Embryonic facial prominence (tissue), 1 donor: ENCODE measurements at regions not wholly inside any gene's neighbourhood (a gene's known extent, or its start where the extent isn't known, plus 50 kb on each side); places are given as distances from the start of the nearest gene placed in this dataset.
"Not testable (repeated sequence)": the region's sequence is repeated elsewhere in the genome, so short reads cannot be mapped to it uniquely, and the experiment has no call there.

ENCODE experiments used
- DNase-seq: peaks from one replicate; pipeline ENCODE4 v3.0.0-alpha.2; 2016; ENCODE audit errors: extremely low spot score

DNA sequence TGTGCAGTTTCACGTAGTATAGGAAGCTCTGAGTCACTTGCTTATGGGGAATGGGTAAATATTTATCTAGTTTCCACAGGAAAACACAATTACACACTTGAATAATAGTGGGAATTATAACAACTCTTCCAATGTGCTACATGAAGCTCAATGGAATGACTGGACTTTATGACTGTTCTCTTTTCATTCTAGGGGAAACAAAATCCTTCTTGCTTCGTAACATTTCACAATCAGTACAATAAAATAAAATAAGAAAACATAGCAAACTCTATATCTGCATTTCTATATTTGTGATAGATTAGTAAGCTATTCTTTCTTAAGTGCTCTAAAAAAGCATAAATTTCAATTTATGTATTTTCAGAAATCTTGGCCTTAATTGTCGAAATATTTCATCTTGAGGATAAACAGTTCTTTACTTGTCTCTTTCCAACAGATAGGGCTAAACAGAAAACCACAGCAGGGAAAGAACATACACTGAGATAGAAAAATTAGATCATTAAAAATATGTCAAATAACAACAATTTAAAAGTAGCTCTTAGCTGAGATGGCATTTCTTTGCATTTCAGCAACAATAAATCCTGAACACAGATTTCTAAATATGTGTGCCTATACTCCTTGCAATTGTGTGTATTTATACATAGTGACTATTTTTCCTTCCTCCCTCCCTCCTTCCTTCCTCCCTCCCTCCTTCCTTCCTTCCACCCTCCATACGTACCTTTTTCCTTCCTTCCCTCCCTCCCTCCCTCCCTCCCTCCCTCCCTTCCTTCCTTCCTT lies 395.5 kb upstream of the KCNMB2 start:
- DNase-seq, result no peak

- DNase-seq, result not testable (repeated sequence)
Measured at GRCh38 chr3:178141305-178141684, 394.9 kb upstream of the KCNMB2 start.

- no peak for DNase-seq
Measured at GRCh38 chr3:178146406-178146831, 389.8 kb upstream of the KCNMB2 start.

GRCh38 chr3:178147001-178147400 lies 389.2 kb upstream of the KCNMB2 start:
- DNase-seq, result no peak

DNA sequence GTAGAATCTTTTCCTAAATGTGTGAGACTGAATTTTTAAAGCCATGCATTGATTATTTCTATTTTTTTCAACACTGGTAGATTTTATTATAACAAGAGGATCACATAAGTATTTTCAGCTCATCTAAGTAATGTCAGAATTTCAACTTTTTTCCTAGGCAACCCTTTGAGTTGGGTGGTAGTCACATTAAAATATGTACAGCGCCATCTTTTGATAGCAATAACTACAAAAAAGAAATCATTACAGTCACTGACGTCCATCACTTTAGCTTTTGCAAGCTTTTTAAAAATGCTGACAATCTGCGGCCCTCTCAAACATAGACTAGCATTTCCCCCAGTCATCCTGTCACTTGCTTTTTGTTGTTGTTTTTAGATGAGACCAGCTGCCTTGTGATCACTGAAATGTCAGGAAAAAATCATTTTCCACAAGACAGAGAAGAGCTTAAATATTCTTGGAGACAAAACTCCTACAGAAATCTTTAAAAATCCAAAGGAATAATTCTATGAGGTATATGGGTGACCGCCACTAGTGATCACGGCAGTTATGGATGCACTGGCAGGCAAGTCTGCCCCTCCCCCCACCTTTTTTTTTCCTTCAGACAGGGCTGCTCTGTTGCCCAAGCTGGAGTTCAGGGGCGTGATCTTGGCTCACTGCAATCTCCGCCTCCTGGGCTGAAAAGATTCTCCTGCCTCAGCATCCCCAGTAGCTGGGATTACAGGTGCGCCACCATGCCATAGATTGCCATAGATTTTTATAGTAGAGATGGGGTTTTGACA lies 384.0 kb upstream of the KCNMB2 start:
- no peak for DNase-seq

GRCh38 chr3:178152988-178153387 lies 383.2 kb upstream of the KCNMB2 start:
- DNase-seq, result no peak

GRCh38 chr3:178155521-178155920 lies 380.7 kb upstream of the KCNMB2 start:
- DNase-seq, result no peak

DNA sequence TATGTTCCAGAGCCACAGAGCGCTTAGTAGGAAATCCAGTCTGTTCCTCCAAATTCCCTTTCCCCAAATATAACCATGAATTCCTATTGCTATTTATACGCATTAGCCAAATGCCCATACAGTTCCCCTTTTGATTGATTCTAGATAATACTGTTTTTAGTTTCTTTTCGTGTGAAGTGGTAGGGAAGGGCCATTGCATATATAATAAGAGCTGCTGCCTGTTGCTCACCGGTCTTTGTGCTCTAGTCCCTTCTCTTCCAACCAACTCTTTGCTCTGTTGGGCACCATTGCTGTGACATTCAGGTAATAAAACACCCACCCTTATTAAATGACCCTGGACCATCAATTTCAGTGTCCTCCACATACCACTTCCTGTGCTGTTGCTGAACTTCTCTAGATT lies 379.9 kb upstream of the KCNMB2 start:
- no peak for DNase-seq

- DNase-seq, result no peak
Measured at GRCh38 chr3:178159691-178160220, 376.5 kb upstream of the KCNMB2 start.

- no peak for DNase-seq
Measured at GRCh38 chr3:178169421-178169820, 366.8 kb upstream of the KCNMB2 start.

DNA sequence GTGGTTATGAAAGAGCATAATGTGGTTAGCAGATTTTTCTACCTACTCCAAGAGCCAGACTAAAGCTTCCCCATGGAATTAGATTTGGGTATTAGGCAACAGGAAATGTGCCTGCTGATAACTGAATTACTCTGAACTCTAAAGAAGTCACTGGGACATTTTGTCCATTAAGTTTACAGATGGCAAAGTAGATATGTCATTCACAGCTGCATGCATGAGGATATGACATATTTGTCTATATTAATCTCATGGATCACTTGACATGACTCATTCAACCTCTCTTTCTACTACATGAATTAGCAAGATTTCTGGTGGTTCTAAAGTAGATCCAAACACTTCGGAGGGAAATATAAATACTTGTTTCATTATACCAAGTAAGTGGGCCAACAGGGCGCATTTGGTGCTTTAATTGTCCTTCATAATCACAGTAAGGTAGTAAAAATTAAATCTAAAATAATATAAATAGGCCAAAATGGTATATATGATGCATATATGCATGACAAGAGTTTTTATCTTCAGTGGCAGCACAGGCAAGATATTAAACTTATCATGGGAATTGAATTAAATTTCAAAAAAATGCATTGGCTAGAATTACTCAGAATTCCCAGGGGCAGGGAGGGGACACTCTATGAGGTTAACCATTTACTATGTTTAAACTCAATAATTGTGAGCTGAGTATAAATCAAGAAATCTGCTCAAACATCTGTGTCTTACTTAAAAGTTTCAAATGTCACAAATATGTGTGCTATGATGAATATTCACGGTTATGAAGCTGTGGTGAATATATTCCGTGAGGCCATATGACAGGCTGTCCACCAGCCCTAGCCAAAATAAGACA lies 365.3 kb upstream of the KCNMB2 start:
- no peak for DNase-seq

- DNase-seq, result no peak
Measured at GRCh38 chr3:178172121-178172520, 364.1 kb upstream of the KCNMB2 start.

DNA sequence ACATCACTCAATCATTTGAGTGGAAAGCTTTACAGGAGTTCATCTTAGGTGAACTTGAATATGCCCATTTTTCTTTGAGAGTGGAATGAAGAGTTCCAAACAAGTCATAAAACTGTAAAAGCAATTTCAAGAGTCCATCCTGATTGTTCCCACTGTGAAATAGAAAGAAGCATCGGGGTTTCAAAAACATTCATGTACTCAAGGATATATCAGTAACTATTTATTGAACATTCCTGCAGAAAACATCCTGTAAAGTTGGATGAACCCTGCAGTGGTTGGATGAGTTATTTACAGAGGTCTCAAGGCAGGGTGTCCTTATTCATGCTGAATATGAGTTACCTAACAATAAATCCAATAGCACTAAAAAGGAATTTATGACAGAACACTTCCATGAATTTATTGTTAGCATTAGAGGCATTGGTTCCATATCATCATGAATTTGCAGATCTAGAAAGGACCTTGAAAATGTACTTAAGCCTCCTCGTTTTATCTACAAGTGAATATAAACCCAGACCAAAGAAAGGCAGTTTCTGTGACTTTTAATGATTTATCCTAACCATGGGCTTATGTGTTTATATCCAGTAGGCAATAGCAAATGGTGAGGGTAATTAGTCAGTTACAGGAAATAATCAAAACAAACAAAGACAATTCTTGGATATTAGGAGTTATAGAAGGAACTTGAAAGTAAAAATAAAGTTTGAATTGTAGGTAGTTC lies 361.9 kb upstream of the KCNMB2 start:
- DNase-seq, result no peak

DNA sequence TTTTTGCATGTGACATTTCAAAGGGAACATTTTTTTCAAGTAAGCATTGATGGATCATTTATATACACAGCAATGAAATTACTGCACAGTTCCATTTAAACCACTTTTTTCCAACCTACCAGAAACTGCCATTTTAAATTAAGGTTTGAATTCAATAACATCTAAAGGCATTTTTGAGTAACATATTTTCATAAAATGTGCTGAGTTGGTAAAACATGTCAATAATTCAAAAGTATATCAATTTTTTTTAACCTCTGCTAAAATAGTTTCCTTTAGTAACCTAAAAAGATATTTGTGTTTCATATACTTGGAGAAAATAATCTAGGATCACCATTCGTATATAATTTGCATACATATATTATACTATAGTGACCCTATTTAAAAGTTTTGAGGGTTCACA lies 355.1 kb upstream of the KCNMB2 start:
- DNase-seq, result no peak

- no peak for DNase-seq
Measured at GRCh38 chr3:178181784-178182183, 354.5 kb upstream of the KCNMB2 start.

DNA sequence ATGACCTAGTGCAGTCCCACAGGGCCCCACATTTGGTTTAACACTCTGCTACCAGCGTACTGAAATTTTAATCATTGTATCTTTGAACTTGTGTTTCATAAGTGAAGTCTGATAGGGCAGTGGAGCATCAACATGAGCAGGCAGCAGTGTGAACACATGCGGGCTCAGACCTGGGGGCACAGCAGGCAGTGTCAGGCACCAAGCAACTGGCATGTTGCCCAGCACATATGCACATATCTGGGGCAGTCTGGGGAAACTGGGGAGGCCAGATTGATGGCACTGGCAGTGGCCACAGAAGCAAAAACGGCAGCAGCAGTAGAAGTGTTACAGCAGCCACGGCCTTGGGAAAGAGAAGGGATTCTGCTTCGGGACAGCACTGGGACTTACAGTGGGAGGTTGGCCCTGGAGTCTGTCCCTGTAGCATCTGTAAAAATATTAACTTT lies 353.9 kb upstream of the KCNMB2 start:
- no peak for DNase-seq

GRCh38 chr3:178184833-178185232 lies 351.4 kb upstream of the KCNMB2 start:
- DNase-seq, result no peak

DNA sequence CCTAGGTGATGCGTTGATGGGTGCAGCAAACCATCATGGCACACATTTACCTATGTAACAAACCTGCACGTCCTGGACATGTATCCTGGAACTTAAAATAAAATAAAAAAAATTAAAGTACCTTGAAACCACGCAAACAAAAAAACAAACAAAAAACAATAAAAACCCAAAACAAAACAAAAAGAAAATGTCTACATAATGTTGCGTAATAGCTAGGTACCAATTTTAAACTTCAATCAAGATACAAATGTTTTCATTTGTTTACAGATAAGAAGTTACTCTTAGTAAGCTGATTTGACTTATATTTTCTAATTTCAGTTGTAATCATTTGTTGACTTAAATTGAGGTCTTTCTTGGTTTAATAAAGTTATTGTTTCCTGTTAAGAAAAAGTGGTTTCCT lies 349.6 kb upstream of the KCNMB2 start:
- DNase-seq, result no peak

GRCh38 chr3:178189854-178190253 lies 346.4 kb upstream of the KCNMB2 start:
- no peak for DNase-seq

DNA sequence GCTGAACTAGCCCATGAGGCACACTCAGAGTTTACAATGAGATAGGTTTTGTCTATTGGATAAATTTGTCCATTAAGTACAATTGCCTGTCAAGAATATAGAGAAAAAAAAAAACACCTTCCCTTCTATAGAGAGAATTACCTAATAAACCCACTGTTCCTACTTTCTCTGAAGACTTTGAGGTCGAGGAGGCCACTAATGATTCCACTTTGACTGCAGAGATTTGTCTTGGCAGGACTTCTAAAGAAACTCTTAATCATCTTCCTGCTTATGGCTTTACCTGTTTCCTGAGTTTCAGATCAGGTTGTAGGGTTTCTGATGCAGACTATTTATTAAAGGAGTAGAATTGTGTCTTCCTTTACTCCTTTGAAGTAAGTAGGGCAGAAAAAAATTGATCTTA lies 342.4 kb upstream of the KCNMB2 start:
- no peak for DNase-seq

- DNase-seq, result no peak
Measured at GRCh38 chr3:178194539-178194938, 341.7 kb upstream of the KCNMB2 start.
